HG03378 (cell line): ENCODE measurements at regions not wholly inside any gene's neighbourhood (a gene's known extent, or its start where the extent isn't known, plus 50 kb on each side); places are given as distances from the start of the nearest gene placed in this dataset.
"Not testable (repeated sequence)": the region's sequence is repeated elsewhere in the genome, so short reads cannot be mapped to it uniquely, and the experiment has no call there.

ENCODE experiments used
- ATAC-seq: cut with Tn5 transposase; IDR thresholded peaks from one replicate; pipeline ENCODE4 v1.9.1; 2021; ENCODE audit warnings: mild to moderate bottlenecking, moderate library complexity; ENCODE audit not compliant: unreplicated experiment

GRCh38 chr18:25516121-25516520 lies 164.2 kb upstream of the ZNF521 start:
- no peak for ATAC-seq

- ATAC-seq: no peak
Measured at GRCh38 chr18:25510096-25510495, 158.1 kb upstream of the ZNF521 start.

- ATAC-seq: no peak
Measured at GRCh38 chr18:25503567-25504081, 151.7 kb upstream of the ZNF521 start.

GRCh38 chr18:25497151-25497794 lies 145.3 kb upstream of the ZNF521 start:
- no peak for ATAC-seq

GRCh38 chr18:25496544-25496943 lies 144.6 kb upstream of the ZNF521 start:
- no peak for ATAC-seq

- ATAC-seq: no peak
Measured at GRCh38 chr18:25495606-25496005, 143.6 kb upstream of the ZNF521 start.

GRCh38 chr18:25494888-25495287 lies 142.9 kb upstream of the ZNF521 start:
- no peak for ATAC-seq

GRCh38 chr18:25493401-25493800 lies 141.4 kb upstream of the ZNF521 start:
- no peak for ATAC-seq

- no peak for ATAC-seq
Measured at GRCh38 chr18:25490316-25490715, 138.3 kb upstream of the ZNF521 start.

GRCh38 chr18:25473008-25473407 lies 121.0 kb upstream of the ZNF521 start:
- no peak for ATAC-seq

- not testable (repeated sequence) for ATAC-seq
Measured at GRCh38 chr18:25470756-25471524, 119.0 kb upstream of the ZNF521 start.

- ATAC-seq: no peak
Measured at GRCh38 chr18:25470062-25470461, 118.1 kb upstream of the ZNF521 start.

GRCh38 chr18:25469489-25469888 lies 117.5 kb upstream of the ZNF521 start:
- ATAC-seq: no peak

GRCh38 chr18:25467226-25467987 lies 115.4 kb upstream of the ZNF521 start:
- no peak for ATAC-seq

- ATAC-seq: no peak
Measured at GRCh38 chr18:25465152-25465732, 113.3 kb upstream of the ZNF521 start.

GRCh38 chr18:25464227-25464626 lies 112.3 kb upstream of the ZNF521 start:
- ATAC-seq: no peak

- ATAC-seq: no peak
Measured at GRCh38 chr18:25463726-25464125, 111.8 kb upstream of the ZNF521 start.

- ATAC-seq: no peak
Measured at GRCh38 chr18:25459814-25460213, 107.8 kb upstream of the ZNF521 start.

GRCh38 chr18:25457601-25458000 lies 105.6 kb upstream of the ZNF521 start:
- no peak for ATAC-seq

GRCh38 chr18:25457126-25457525 lies 105.2 kb upstream of the ZNF521 start:
- no peak for ATAC-seq

GRCh38 chr18:25456334-25457010 lies 104.5 kb upstream of the ZNF521 start:
- ATAC-seq: no peak
